B cell (primary cell): ENCODE measurements at regions not wholly inside any gene's neighbourhood (a gene's known extent, or its start where the extent isn't known, plus 50 kb on each side); places are given as distances from the start of the nearest gene placed in this dataset.

ENCODE experiments used
- ATAC-seq: fragments of 200-7000 bp; cut with Tn5 transposase; one replicate; pipeline ENCODE4 v1.10.0; 2021; ENCODE audit warnings: low read depth, mild to moderate bottlenecking, moderate number of reproducible peaks, moderate library complexity
- CTCF ChIA-PET: fragments of 350-600 bp; sonication (Branson Sonifier 250); formaldehyde crosslinking; loops from one replicate; lab custom pipeline; 2021; ENCODE audit warnings: antibody characterized with exemption, inconsistent platforms; lab: Charles Lee
- POLR2A ChIA-PET: fragments of 350-600 bp; sonication (Branson Sonifier 250); formaldehyde crosslinking; loops from one replicate; lab custom pipeline; 2021; ENCODE audit warnings: antibody characterized with exemption; lab: Charles Lee
- DNase-seq: peaks from one replicate; pipeline ENCODE4 v3.0.0; 2013
- H2AFZ ChIP-seq: 2 replicates; pipeline ENCODE4 v1.6.1; 2012; ENCODE audit warnings: mild to moderate bottlenecking, low read depth, low read length; ENCODE audit not compliant: insufficient read depth, poor library complexity, severe bottlenecking
- H3K27ac ChIP-seq, 2 donors: 1 replicate in 1 of 2; 2 replicates in 1 of 2; pipeline ENCODE4 v1.5.1; 2012 to 2013; ENCODE audit warnings: low read length in 2 of 2, mild to moderate bottlenecking in 2 of 2, moderate library complexity in 1 of 2
- H3K27me3 ChIP-seq, 4 experiments: fragments of 200-600 bp in 1 of 4; sonication (generic) in 1 of 4; replicated peaks in 1 of 4; 1 replicate in 2 of 4; 2 replicates in 2 of 4; pipeline versions ENCODE4 v1.6.1 to v1.7.0; 2013 to 2016; ENCODE audit warnings: low read length in 3 of 4, mild to moderate bottlenecking in 2 of 4, mixed read lengths in 1 of 4, moderate library complexity in 1 of 4; ENCODE audit not compliant: insufficient read depth in 4 of 4, control insufficient read depth in 3 of 4; ENCODE audit errors: control extremely low read depth in 1 of 4
- H3K36me3 ChIP-seq, 2 experiments: replicated peaks in 1 of 2; 1 replicate in 1 of 2; 2 replicates in 1 of 2; pipeline versions ENCODE4 v1.6.1 to v1.7.1; 2013; ENCODE audit warnings: low read length in 1 of 2; ENCODE audit not compliant: insufficient read depth in 2 of 2, control insufficient read depth in 1 of 2; ENCODE audit errors: control extremely low read depth in 1 of 2, extremely low read depth in 1 of 2
- H3K4me1 ChIP-seq, 2 donors: fragments of 200-600 bp in 1 of 2; sonication (generic) in 1 of 2; 1 replicate in 1 of 2; 2 replicates in 1 of 2; pipeline versions ENCODE4 v1.5.1 to v1.6.1; 2013 to 2017; ENCODE audit warnings: low read length in 2 of 2; ENCODE audit not compliant: control insufficient read depth in 2 of 2, insufficient read depth in 2 of 2
- H3K4me2 ChIP-seq: replicated peaks from 2 replicates; pipeline ENCODE3; 2012; ENCODE audit warnings: mild to moderate bottlenecking, low read depth, low read length; ENCODE audit not compliant: poor library complexity, severe bottlenecking
- H3K4me3 ChIP-seq, 5 experiments: fragments of 200-600 bp in 1 of 5; sonication (generic) in 1 of 5; 1 replicate in 3 of 5; 2 replicates in 2 of 5; pipeline versions ENCODE4 v1.5.1 to v1.7.0; 2011 to 2016; ENCODE audit warnings: low read length in 4 of 5, mild to moderate bottlenecking in 4 of 5, low read depth in 2 of 5, control low read depth in 1 of 5, moderate library complexity in 1 of 5; ENCODE audit not compliant: insufficient read depth in 1 of 5; ENCODE audit errors: control extremely low read depth in 1 of 5, extremely low read depth in 1 of 5
- H3K79me2 ChIP-seq: fragments of 200-600 bp; sonication (generic); one replicate; pipeline ENCODE4 v1.6.0; 2016; ENCODE audit warnings: low read length; ENCODE audit not compliant: control insufficient read depth, insufficient read depth
- H3K9ac ChIP-seq: fragments of 200-600 bp; sonication (generic); 2 replicates; pipeline ENCODE4 v1.6.1; 2017; ENCODE audit warnings: mild to moderate bottlenecking, low read length, moderate library complexity
- H3K9me3 ChIP-seq, 3 donors: one replicate each; pipeline versions ENCODE4 v1.6.1 to v1.7.1; 2013; ENCODE audit warnings: low read length in 2 of 3; ENCODE audit not compliant: control insufficient read depth in 2 of 3, insufficient read depth in 1 of 3; ENCODE audit errors: control extremely low read depth in 1 of 3
- H4K20me1 ChIP-seq: 2 replicates; pipeline ENCODE4 v1.6.0; 2012; ENCODE audit warnings: mild to moderate bottlenecking, low read length; ENCODE audit not compliant: insufficient read depth, control insufficient read depth, poor library complexity, severe bottlenecking
- H3K27ac Mint-ChIP-seq: one replicate; pipeline ENCODE4 v1.8.0; 2021; ENCODE audit warnings: mixed read lengths
- H3K27me3 Mint-ChIP-seq: one replicate; pipeline ENCODE4 v1.8.0; 2021; ENCODE audit warnings: mixed read lengths
- H3K4me1 Mint-ChIP-seq: one replicate; pipeline ENCODE4 v1.8.0; 2021; ENCODE audit warnings: mixed read lengths
- H3K4me3 Mint-ChIP-seq: one replicate; pipeline ENCODE4 v1.8.0; 2021; ENCODE audit warnings: mixed read lengths
- H3K9me3 Mint-ChIP-seq: one replicate; pipeline ENCODE4 v1.8.0; 2022; ENCODE audit warnings: mixed read lengths; ENCODE audit not compliant: insufficient read depth
- CTCF ChIP-seq: fragments of 200-600 bp; IDR thresholded peaks from one replicate; pipeline ENCODE4 v1.8.0; 2022; ENCODE audit warnings: antibody characterized with exemption, mild to moderate bottlenecking
- EZH2 ChIP-seq: IDR thresholded peaks from 2 replicates; pipeline ENCODE4 v1.6.1; 2012; ENCODE audit warnings: borderline replicate concordance, low read depth, mild to moderate bottlenecking, moderate library complexity, low read length; ENCODE audit not compliant: insufficient read depth, poor library complexity, severe bottlenecking
- WGBS: methylation state at CpG from one replicate; pipeline ENCODE4 v1.1.5; 2013; ENCODE audit warnings: missing lambda C conversion rate; ENCODE audit not compliant: insufficient coverage; 5-methylcytosine and 5-hydroxymethylcytosine counted together
- intact Hi-C: fragments of 100-400 bp; cut with micrococcal nuclease; formaldehyde crosslinking; loops from one replicate; pipeline ENCODE4 v1.10.0; 2022

GRCh38 chr14:38121320-38122020 is 86.2 kb upstream of the SSTR1 start:
- no peak overlapping the region for H3K27ac Mint-ChIP-seq
- H2AFZ ChIP-seq: no peak overlapping the region
- DNase-seq (no peak), ATAC-seq (no peak)
- peaks cover 0 to 3% (median 1%) of the 10 kb centered on the region in 3 donors for H3K9me3 ChIP-seq
- no peak overlapping the region for H3K4me2 ChIP-seq
- intact Hi-C loops: no loop called here
- H3K27me3 ChIP-seq: no peaks in the 10 kb centered on the region
- no peaks in the 10 kb centered on the region for H3K36me3 ChIP-seq
- no peak overlapping the region for H3K4me3 ChIP-seq
- no CpG with 5 or more reads among the region's 4 CpGs for WGBS
- H3K27me3 Mint-ChIP-seq: no peaks in the 10 kb centered on the region
- POLR2A ChIA-PET: no interaction called here
- H3K27ac ChIP-seq: no peak overlapping the region
- no peak overlapping the region for H3K9ac ChIP-seq
- H3K9me3 Mint-ChIP-seq: no peaks in the 10 kb centered on the region
- CTCF ChIA-PET: no interaction called here
- H4K20me1 ChIP-seq: no peaks in the 10 kb centered on the region
- H3K4me3 Mint-ChIP-seq: no peak overlapping the region
- no peaks in the 10 kb centered on the region for H3K4me1 ChIP-seq
- no peaks in the 10 kb centered on the region for H3K79me2 ChIP-seq
- H3K4me1 Mint-ChIP-seq: peaks cover 3% of the 10 kb centered on the region
- TF ChIP-seq CTCF (no peak), EZH2 (no peak)

- intact Hi-C loops: no loop called here
- Mint-ChIP-seq H3K27ac (no peak overlapping the region), H3K4me3 (no peak overlapping the region), H3K9me3 (no peaks in the 10 kb centered on the region), H3K4me1 (peaks cover 3% of the 10 kb centered on the region), H3K27me3 (no peaks in the 10 kb centered on the region)
- DNase-seq (no peak), ATAC-seq (no peak)
- Histone ChIP-seq H4K20me1 (no peaks in the 10 kb centered on the region), H2AFZ (no peak overlapping the region), H3K27ac (no peak overlapping the region), H3K79me2 (no peaks in the 10 kb centered on the region), H3K4me1 (no peaks in the 10 kb centered on the region), H3K27me3 (no peaks in the 10 kb centered on the region), H3K4me3 (no peak overlapping the region), H3K9me3 (peaks cover 0 to 2% (median 1%) of the 10 kb centered on the region in 3 donors), H3K9ac (no peak overlapping the region), H3K4me2 (no peak overlapping the region), H3K36me3 (no peaks in the 10 kb centered on the region)
- ChIA-PET CTCF (no interaction called here), POLR2A (no interaction called here)
- TF ChIP-seq CTCF: no peak
- no peak for TF ChIP-seq EZH2
- WGBS: no CpG with 5 or more reads among the region's 5 CpGs
Observed at GRCh38 chr14:38122241-38122640, 85.5 kb upstream of the SSTR1 start.
